ENCODE measurements at regions not wholly inside any gene's neighbourhood (a gene's known extent, or its start where the extent isn't known, plus 50 kb on each side); places are given as distances from the start of the nearest gene placed in this dataset.

GRCh38 chr2:164436131-164436530 lies 185.2 kb downstream of the GRB14 start:
- H3K9me3 ChIP-seq (ENCODE audit: insufficient read depth in 2 of 2, low read depth in 1 of 2, low read length in 1 of 2), result no peaks in the 10 kb centered on the region
- no peaks in the 10 kb centered on the region for H3K27me3 ChIP-seq (replicated peaks in 1 of 4; ENCODE audit: control insufficient read depth in 3 of 4, extremely low read depth in 1 of 4, insufficient read depth in 3 of 4, low read length in 3 of 4)
- no peak overlapping the region for H4K8ac ChIP-seq (ENCODE audit: extremely low read depth, insufficient read depth, low read length)
- no peak overlapping the region for H3K56ac ChIP-seq (replicated peaks; ENCODE audit: insufficient read length, low read depth, low read length)
- DNase-seq (ENCODE audit: low read depth in 1 of 2, low spot score in 2 of 2) (no peak), FAIRE-seq (no peak)
- H2BK20ac ChIP-seq (ENCODE audit: low read length), result no peak overlapping the region
- H2BK12ac ChIP-seq (ENCODE audit: low read depth, low read length), result no peak overlapping the region
- no peak overlapping the region for H3K18ac ChIP-seq (ENCODE audit: extremely low read depth, low read length)
- H2BK5ac ChIP-seq (ENCODE audit: low read depth, low read length), result no peak overlapping the region
- H2BK15ac ChIP-seq (ENCODE audit: low read length), result no peak overlapping the region
- H3K9ac ChIP-seq (replicated peaks in 1 of 4; ENCODE audit: extremely low read depth in 1 of 4, low read depth in 3 of 4, low read length in 3 of 4), result no peak overlapping the region
- no peaks in the 10 kb centered on the region for H3K79me2 ChIP-seq (ENCODE audit: control insufficient read depth in 1 of 2, insufficient read depth in 2 of 2, low read length in 2 of 2)
- no peaks in the 10 kb centered on the region for H3K23me2 ChIP-seq (ENCODE audit: low read depth, low read length)
- H3K4me2 ChIP-seq (ENCODE audit: insufficient read depth in 1 of 2, low read depth in 2 of 2, low read length in 2 of 2), result no peak overlapping the region
- 89% methylated on average over 3 of the region's 3 CpGs; no CpG with 5 or more reads in 1 of the 2 experiments for WGBS, 2 experiments (ENCODE audit: extremely low coverage in 1 of 2, insufficient coverage in 1 of 2, insufficient read length in 1 of 2, insufficient replicate concordance in 2 of 2, low coverage in 1 of 2, low lambda C conversion rate in 2 of 2, missing lambda C conversion rate in 1 of 2)
- H3K79me1 ChIP-seq (ENCODE audit: low read depth, low read length), result no peaks in the 10 kb centered on the region
- no peak overlapping the region for H3K4me3 ChIP-seq (ENCODE audit: extremely low read depth in 1 of 4, insufficient read depth in 2 of 4, low read depth in 3 of 4, low read length in 4 of 4)
- H3K14ac ChIP-seq (ENCODE audit: insufficient read length), result no peak overlapping the region
- ChIA-PET CTCF (ENCODE audit: partially characterized antibody) (interaction anchor here (0.9 to 1.5 kb wide), 5 partner anchors 36 to 1244 kb away, joined by 3 to 6 read pairs (median 3); no protein-coding TSS in a partner anchor), POLR2A (ENCODE audit: partially characterized antibody) (no interaction called here)
- no peak overlapping the region for H4K5ac ChIP-seq (ENCODE audit: insufficient read length, low read depth, low read length)
- no peak overlapping the region for H3K23ac ChIP-seq (ENCODE audit: insufficient read length)
- no peak overlapping the region for H4K91ac ChIP-seq (replicated peaks; ENCODE audit: insufficient read length, low read length)
- H4K20me1 ChIP-seq (replicated peaks in 1 of 2; ENCODE audit: control insufficient read depth in 1 of 2, insufficient read depth in 2 of 2, low read length in 2 of 2), result no peaks in the 10 kb centered on the region
- no peaks in the 10 kb centered on the region for H3K4me1 ChIP-seq (replicated peaks in 1 of 4; ENCODE audit: control insufficient read depth in 3 of 4, insufficient read depth in 4 of 4, low read length in 3 of 4)
- H3K4ac ChIP-seq (replicated peaks; ENCODE audit: insufficient read length, low read depth, low read length), result no peak overlapping the region
- H2BK120ac ChIP-seq (replicated peaks; ENCODE audit: low read depth, low read length), result no peak overlapping the region
- no peak overlapping the region for H3K27ac ChIP-seq (ENCODE audit: low read depth, low read length)
- H2AFZ ChIP-seq (ENCODE audit: low read length), result no peak overlapping the region
- no peaks in the 10 kb centered on the region for H3K36me3 ChIP-seq (ENCODE audit: control insufficient read depth in 2 of 4, insufficient read depth in 4 of 4, low read length in 3 of 4)
- H2AK5ac ChIP-seq (ENCODE audit: low read depth, low read length), result no peak overlapping the region
- TF ChIP-seq SUZ12 (IDR thresholded peaks at IDR 0.05; ENCODE audit: low read length), result no peak
- TF ChIP-seq YY1 (IDR thresholded peaks at IDR 0.05; ENCODE audit: low read depth, low read length), result no peak
- TF ChIP-seq FOSL1 (IDR thresholded peaks at IDR 0.05; ENCODE audit: insufficient read depth, low read depth, low read length), result no peak
- no peak for TF ChIP-seq GTF2F1 (IDR thresholded peaks at IDR 0.05; ENCODE audit: borderline replicate concordance, low read depth, low read length)
- no peak for TF ChIP-seq CHD1 (IDR thresholded peaks at IDR 0.05; ENCODE audit: low read depth, low read length)

Data from H1 (cell line).